Rectal smooth muscle tissue (tissue), 1 donor: ENCODE measurements at regions not wholly inside any gene's neighbourhood (a gene's known extent, or its start where the extent isn't known, plus 50 kb on each side); places are given as distances from the start of the nearest gene placed in this dataset.
A peak's percentile ranks its signal among the peaks of the same experiment; 100 is the strongest.

Experiments
- H3K27ac ChIP-seq: one replicate; pipeline ENCODE4 v1.7.0; 2013; ENCODE audit warnings: low read depth, low read length, inconsistent platforms
- H3K27me3 ChIP-seq: one replicate; pipeline ENCODE4 v1.7.0; 2013; ENCODE audit warnings: low read length; ENCODE audit not compliant: control insufficient read depth, insufficient read depth
- H3K36me3 ChIP-seq: one replicate; pipeline ENCODE4 v1.7.0; 2013; ENCODE audit warnings: low read length; ENCODE audit not compliant: control insufficient read depth, insufficient read depth
- H3K4me1 ChIP-seq: one replicate; pipeline ENCODE4 v1.7.0; 2013; ENCODE audit warnings: low read length; ENCODE audit not compliant: control insufficient read depth, insufficient read depth
- H3K4me3 ChIP-seq: one replicate; pipeline ENCODE4 v1.7.0; 2013; ENCODE audit warnings: low read length
- H3K9ac ChIP-seq: one replicate; pipeline ENCODE4 v1.7.0; 2013; ENCODE audit warnings: low read length

- Histone ChIP-seq H3K27me3 (no peaks in the 10 kb centered on the region), H3K4me3 (no peak overlapping the region), H3K4me1 (no peaks in the 10 kb centered on the region), H3K36me3 (no peaks in the 10 kb centered on the region), H3K9ac (no peak overlapping the region), H3K27ac (no peak overlapping the region)
Measured at GRCh38 chr20:11671015-11671511, 246.6 kb upstream of the BTBD3 start.

DNA sequence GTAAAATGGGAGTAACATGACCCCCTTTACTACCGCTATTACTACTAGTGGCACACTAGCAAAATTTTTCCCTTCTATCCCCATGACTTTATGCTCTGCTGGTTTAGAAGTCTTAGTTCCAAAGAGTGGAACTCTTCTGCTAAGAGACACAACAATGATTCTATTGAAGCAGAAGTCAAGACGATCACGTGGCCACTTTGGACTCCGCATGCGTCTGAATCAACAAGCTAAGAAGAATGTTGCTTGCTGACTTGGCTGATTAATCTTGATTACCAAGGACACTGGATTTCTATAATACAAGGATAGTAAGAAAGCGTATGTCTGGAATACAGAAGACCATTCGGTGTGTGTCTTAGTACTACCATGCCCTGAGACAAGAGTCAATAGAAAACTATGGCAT, 244.7 kb upstream of the BTBD3 start:
- no peaks in the 10 kb centered on the region for H3K36me3 ChIP-seq
- H3K9ac ChIP-seq: no peak overlapping the region
- no peak overlapping the region for H3K4me3 ChIP-seq
- H3K27me3 ChIP-seq: no peaks in the 10 kb centered on the region
- H3K4me1 ChIP-seq: no peaks in the 10 kb centered on the region
- H3K27ac ChIP-seq: no peak overlapping the region

- H3K36me3 ChIP-seq: no peaks in the 10 kb centered on the region
- H3K9ac ChIP-seq: no peak overlapping the region
- H3K27me3 ChIP-seq: no peaks in the 10 kb centered on the region
- no peak overlapping the region for H3K27ac ChIP-seq
- no peaks in the 10 kb centered on the region for H3K4me1 ChIP-seq
- H3K4me3 ChIP-seq: no peak overlapping the region
Measured at GRCh38 chr20:11675920-11676629, 241.6 kb upstream of the BTBD3 start.

- Histone ChIP-seq H3K9ac (no peak overlapping the region), H3K27me3 (no peaks in the 10 kb centered on the region), H3K4me1 (no peaks in the 10 kb centered on the region), H3K36me3 (no peaks in the 10 kb centered on the region), H3K4me3 (no peak overlapping the region), H3K27ac (no peak overlapping the region)
Measured at GRCh38 chr20:11676630-11677287, 240.9 kb upstream of the BTBD3 start.

DNA sequence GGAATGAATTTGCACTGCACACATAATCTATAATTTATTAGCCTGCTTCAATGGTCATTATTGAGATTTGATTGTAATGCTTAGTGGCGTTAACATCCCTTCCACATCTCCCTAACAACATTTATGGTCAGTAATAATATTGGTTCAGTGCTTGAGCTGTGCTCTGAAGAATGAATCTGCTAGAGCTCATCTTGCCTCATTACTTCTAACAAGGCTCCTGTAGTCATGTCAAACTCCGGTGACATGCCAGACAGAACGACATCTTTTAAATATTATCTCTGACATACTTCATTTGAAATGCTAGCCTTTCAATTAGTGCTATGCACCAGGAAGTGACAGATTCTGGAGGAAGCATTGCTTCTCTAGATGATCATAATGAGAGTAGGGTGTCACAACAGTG, 240.3 kb upstream of the BTBD3 start:
- Histone ChIP-seq H3K9ac (no peak overlapping the region), H3K36me3 (no peaks in the 10 kb centered on the region), H3K27ac (no peak overlapping the region)

GRCh38 chr20:11677836-11678235, 239.9 kb upstream of the BTBD3 start:
- H3K27ac ChIP-seq: no peak overlapping the region

More for the DNA sequence above, 240.3 kb upstream of the BTBD3 start:
- no peak overlapping the region for H3K4me3 ChIP-seq
- H3K27me3 ChIP-seq: no peaks in the 10 kb centered on the region
- no peaks in the 10 kb centered on the region for H3K4me1 ChIP-seq

DNA sequence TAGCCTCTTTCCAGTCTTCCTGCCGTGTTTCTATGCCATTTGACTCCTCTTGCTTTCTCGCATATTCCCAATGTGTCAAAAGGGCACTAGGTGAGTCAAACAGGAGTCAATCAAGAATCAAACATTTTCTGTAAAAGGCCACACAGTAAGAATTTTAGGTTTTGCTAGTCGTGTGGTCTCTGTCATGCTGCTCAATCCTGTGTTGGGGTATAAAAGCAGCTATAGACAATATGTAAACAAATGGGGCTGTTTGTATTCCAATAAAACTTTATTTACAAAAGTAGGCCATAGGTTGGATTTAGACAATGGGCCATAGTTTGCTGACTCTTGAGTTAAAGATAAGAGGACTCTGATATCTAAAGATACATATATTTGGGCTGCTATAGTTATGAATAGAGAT, 235.4 kb upstream of the BTBD3 start:
- Histone ChIP-seq H3K9ac (no peak overlapping the region), H3K4me1 (no peaks in the 10 kb centered on the region), H3K27me3 (no peaks in the 10 kb centered on the region), H3K4me3 (no peak overlapping the region), H3K27ac (no peak overlapping the region), H3K36me3 (no peaks in the 10 kb centered on the region)

More at GRCh38 chr20:11677836-11678235, 239.9 kb upstream of the BTBD3 start:
- H3K4me3 ChIP-seq: no peak overlapping the region
- H3K9ac ChIP-seq: no peak overlapping the region
- H3K4me1 ChIP-seq: no peaks in the 10 kb centered on the region
- H3K27me3 ChIP-seq: no peaks in the 10 kb centered on the region
- H3K36me3 ChIP-seq: no peaks in the 10 kb centered on the region

DNA sequence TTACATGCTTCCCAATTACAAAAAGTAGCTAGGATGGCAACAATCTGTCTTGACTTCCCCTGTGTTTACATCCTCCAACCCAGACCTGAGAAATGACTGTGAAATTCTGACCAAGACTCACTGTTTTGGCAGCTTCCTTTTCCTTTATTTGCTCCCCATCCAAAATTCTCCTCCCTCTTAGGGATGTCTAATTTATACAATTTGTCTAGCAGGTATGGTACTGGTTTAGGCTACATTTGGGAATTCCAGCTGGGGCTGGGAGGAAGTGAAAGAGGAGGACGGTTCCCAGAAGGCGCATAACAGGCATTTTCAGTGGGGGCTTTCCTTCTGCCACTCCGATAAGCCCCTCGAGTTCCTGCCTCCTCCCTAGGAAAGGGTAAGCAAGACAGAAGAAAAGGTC, 231.5 kb upstream of the BTBD3 start:
- no peak overlapping the region for H3K27ac ChIP-seq
- no peak overlapping the region for H3K4me3 ChIP-seq
- no peaks in the 10 kb centered on the region for H3K36me3 ChIP-seq
- H3K9ac ChIP-seq: no peak overlapping the region
- no peaks in the 10 kb centered on the region for H3K4me1 ChIP-seq
- H3K27me3 ChIP-seq: no peaks in the 10 kb centered on the region

DNA sequence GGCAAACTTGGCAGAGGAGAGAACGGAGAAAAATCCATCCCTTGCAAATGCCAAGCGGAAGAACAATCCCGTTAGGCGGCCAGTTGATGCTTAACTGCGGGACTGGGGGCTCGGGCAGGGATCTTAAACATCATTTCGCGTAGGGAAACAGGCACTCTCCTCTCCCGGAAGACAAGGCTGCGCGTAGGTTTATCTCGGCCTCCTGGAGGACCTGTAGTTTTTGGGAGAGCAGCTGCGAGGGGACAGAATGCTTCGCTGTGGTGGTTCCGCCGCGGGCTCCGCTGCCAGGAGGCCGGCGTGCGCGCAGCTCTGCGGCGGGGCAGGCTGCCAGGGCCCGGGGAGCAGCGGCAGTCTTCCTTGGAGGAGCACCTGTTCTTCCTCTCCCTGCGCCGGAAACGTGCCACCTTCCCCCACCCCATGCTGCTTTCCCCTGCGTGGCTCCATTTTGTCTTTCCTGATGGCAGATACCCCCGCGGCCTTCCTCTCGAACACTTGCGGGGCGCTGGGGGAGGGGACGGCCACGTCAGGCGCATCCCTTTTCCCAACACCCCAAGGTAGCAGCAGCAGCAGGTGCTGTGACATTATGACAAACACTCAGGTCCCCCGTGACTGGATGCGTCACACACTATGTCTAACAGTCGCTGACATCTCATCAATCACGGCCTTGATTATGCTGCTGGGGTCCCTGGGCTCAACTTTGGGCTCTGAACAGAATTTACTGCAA, 230.7 kb upstream of the BTBD3 start:
- Histone ChIP-seq H3K9ac (no peak overlapping the region), H3K4me3 (peak overlapping the region; percentile 40), H3K36me3 (no peaks in the 10 kb centered on the region), H3K27me3 (no peaks in the 10 kb centered on the region), H3K4me1 (no peaks in the 10 kb centered on the region), H3K27ac (no peak overlapping the region)

GRCh38 chr20:11687546-11688292, 230.0 kb upstream of the BTBD3 start:
- Histone ChIP-seq H3K4me3 (peak overlapping the region; percentile 40), H3K27ac (no peak overlapping the region), H3K27me3 (no peaks in the 10 kb centered on the region), H3K4me1 (no peaks in the 10 kb centered on the region), H3K36me3 (no peaks in the 10 kb centered on the region), H3K9ac (no peak overlapping the region)

DNA sequence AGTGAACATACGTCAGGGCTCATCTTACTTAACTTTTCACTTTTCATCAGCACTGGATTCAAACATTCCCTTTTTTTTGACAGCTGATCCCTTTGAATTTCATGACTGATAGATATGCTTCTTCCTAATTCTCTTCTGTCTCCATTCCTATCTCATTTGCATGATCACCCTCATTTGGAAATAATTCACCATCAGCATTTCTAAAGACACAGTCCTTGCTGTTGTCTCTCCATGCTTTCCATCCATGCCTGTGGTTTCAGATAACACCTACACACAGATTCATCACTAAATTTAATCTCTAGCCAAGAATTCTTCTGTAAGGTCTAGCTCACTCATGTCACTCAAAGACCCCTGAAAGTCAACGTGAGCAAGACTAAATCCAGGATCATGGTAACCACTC, 228.4 kb upstream of the BTBD3 start:
- Histone ChIP-seq H3K36me3 (no peaks in the 10 kb centered on the region), H3K27ac (no peak overlapping the region), H3K4me1 (no peaks in the 10 kb centered on the region), H3K4me3 (no peak overlapping the region), H3K27me3 (no peaks in the 10 kb centered on the region), H3K9ac (no peak overlapping the region)

- H3K36me3 ChIP-seq: no peaks in the 10 kb centered on the region
- H3K9ac ChIP-seq: no peak overlapping the region
- no peaks in the 10 kb centered on the region for H3K27me3 ChIP-seq
- H3K27ac ChIP-seq: no peak overlapping the region
- H3K4me3 ChIP-seq: no peak overlapping the region
- H3K4me1 ChIP-seq: no peaks in the 10 kb centered on the region
Measured at GRCh38 chr20:11691766-11692165, 225.9 kb upstream of the BTBD3 start.
